OCI-LY1 (cell line): ENCODE measurements at regions not wholly inside any gene's neighbourhood (a gene's known extent, or its start where the extent isn't known, plus 50 kb on each side); places are given as distances from the start of the nearest gene placed in this dataset.
"Not testable (repeated sequence)": the region's sequence is repeated elsewhere in the genome, so short reads cannot be mapped to it uniquely, and the experiment has no call there.

Experiments used
- H2AFZ ChIP-seq: fragments of 200-600 bp; sonication (generic), shearing (Covaris generic); 2 replicates; pipeline ENCODE4 v1.6.0; 2014; ENCODE audit warnings: antibody characterized with exemption, mild to moderate bottlenecking, low read length
- H3F3A ChIP-seq: fragments of 200-600 bp; sonication (generic), shearing (Covaris generic); 2 replicates; pipeline ENCODE4 v1.6.0; 2014; ENCODE audit warnings: mild to moderate bottlenecking, antibody characterized with exemption, low read length, moderate library complexity; ENCODE audit not compliant: insufficient read depth
- H3K27ac ChIP-seq: fragments of 200-600 bp; sonication (generic); 2 replicates; pipeline ENCODE4 v1.5.1; 2014; ENCODE audit warnings: low read length, mixed run types, mild to moderate bottlenecking, low read depth; ENCODE audit not compliant: poor library complexity, severe bottlenecking
- H3K27me3 ChIP-seq: fragments of 200-600 bp; sonication (generic); 2 replicates; pipeline ENCODE4 v1.6.0; 2014; ENCODE audit warnings: antibody characterized with exemption, mild to moderate bottlenecking, low read length, moderate library complexity; ENCODE audit not compliant: insufficient read depth
- H3K36me3 ChIP-seq: fragments of 200-600 bp; sonication (generic); 2 replicates; pipeline ENCODE4 v1.6.1; 2014; ENCODE audit warnings: mild to moderate bottlenecking, antibody characterized with exemption, low read length, moderate library complexity, mixed read lengths; ENCODE audit not compliant: insufficient read depth
- H3K4me1 ChIP-seq: fragments of 200-600 bp; sonication (generic); 2 replicates; pipeline ENCODE4 v1.5.1; 2014; ENCODE audit warnings: mild to moderate bottlenecking, low read length, moderate library complexity; ENCODE audit not compliant: insufficient read depth, severe bottlenecking
- H3K4me2 ChIP-seq: fragments of 200-600 bp; sonication (generic), shearing (Covaris generic); 2 replicates; pipeline ENCODE4 v1.6.1; 2014; ENCODE audit warnings: low read length
- H3K4me3 ChIP-seq: fragments of 200-600 bp; sonication (generic); 2 replicates; pipeline ENCODE4 v1.5.1; 2014; ENCODE audit warnings: low read length, low read depth, mild to moderate bottlenecking, mixed read lengths; ENCODE audit not compliant: poor library complexity, severe bottlenecking
- H3K79me2 ChIP-seq: fragments of 200-600 bp; shearing (Covaris generic); 2 replicates; pipeline ENCODE4 v1.6.1; 2016; ENCODE audit warnings: mixed run types, low read length, mixed read lengths; ENCODE audit not compliant: insufficient read depth
- H3K9ac ChIP-seq: fragments of 200-600 bp; sonication (generic), shearing (Covaris generic); 2 replicates; pipeline ENCODE4 v1.6.1; 2014; ENCODE audit warnings: mild to moderate bottlenecking, low read length, mixed read lengths
- H3K9me2 ChIP-seq: fragments of 200-600 bp; sonication (generic), shearing (Covaris generic); 2 replicates; pipeline ENCODE4 v1.6.1; 2014; ENCODE audit warnings: low read depth, mild to moderate bottlenecking, low read length, mixed read lengths
- H3K9me3 ChIP-seq: fragments of 200-600 bp; shearing (Covaris generic); 2 replicates; pipeline ENCODE4 v1.6.1; 2014; ENCODE audit warnings: low read length, mixed read lengths
- H4K20me1 ChIP-seq: fragments of 200-600 bp; sonication (generic), shearing (Covaris generic); 2 replicates; pipeline ENCODE4 v1.6.0; 2016; ENCODE audit warnings: mild to moderate bottlenecking, low read length; ENCODE audit not compliant: insufficient read depth
- CTCF ChIP-seq: fragments of 200-600 bp; sonication (generic), shearing (Covaris generic); IDR thresholded peaks from 2 replicates; pipeline ENCODE4 v1.5.1; 2017; ENCODE audit warnings: mild to moderate bottlenecking, antibody characterized with exemption, low read length, moderate library complexity, mixed read lengths
- EZH2 ChIP-seq: fragments of 200-600 bp; sonication (generic), shearing (Covaris generic); IDR thresholded peaks from 2 replicates; pipeline ENCODE4 v1.8.0; 2017; ENCODE audit warnings: borderline replicate concordance, mixed run types, mild to moderate bottlenecking, antibody characterized with exemption, low read length, moderate library complexity, mixed read lengths

GRCh38 chr5:62190173-62190572 is 115.8 kb upstream of the KIF2A start:
- no peaks in the 10 kb centered on the region for H4K20me1 ChIP-seq
- H3K79me2 ChIP-seq, result no peaks in the 10 kb centered on the region
- no peak overlapping the region for H3K27ac ChIP-seq
- H3K36me3 ChIP-seq, result no peaks in the 10 kb centered on the region
- no peak overlapping the region for H3K4me2 ChIP-seq
- H3F3A ChIP-seq, result no peaks in the 10 kb centered on the region
- H3K9ac ChIP-seq, result no peak overlapping the region
- TF ChIP-seq EZH2 (no peak), CTCF (no peak)
- no peak overlapping the region for H3K4me3 ChIP-seq
- H3K4me1 ChIP-seq, result no peaks in the 10 kb centered on the region
- H3K27me3 ChIP-seq, result no peaks in the 10 kb centered on the region
- peaks cover 6% of the 10 kb centered on the region; the same call in 1 of the 2 replicates for H3K9me3 ChIP-seq
- H3K9me2 ChIP-seq, result no peaks in the 10 kb centered on the region
- no peak overlapping the region for H2AFZ ChIP-seq

- H4K20me1 ChIP-seq, result no peaks in the 10 kb centered on the region
- TF ChIP-seq EZH2, result no peak
- TF ChIP-seq CTCF, result no peak
- H3K79me2 ChIP-seq, result no peaks in the 10 kb centered on the region
Measured at GRCh38 chr5:62190931-62191330, 115.1 kb upstream of the KIF2A start.

GRCh38 chr5:62192958-62193357 is 113.0 kb upstream of the KIF2A start:
- Histone ChIP-seq H3K9ac (no peak overlapping the region), H3K9me2 (no peaks in the 10 kb centered on the region), H3K36me3 (no peaks in the 10 kb centered on the region), H3F3A (no peaks in the 10 kb centered on the region), H3K4me3 (no peak overlapping the region), H3K9me3 (peaks cover 6% of the 10 kb centered on the region; the same call in 1 of the 2 replicates), H3K4me1 (no peaks in the 10 kb centered on the region), H2AFZ (no peak overlapping the region), H3K27me3 (no peaks in the 10 kb centered on the region), H3K79me2 (no peaks in the 10 kb centered on the region), H4K20me1 (no peaks in the 10 kb centered on the region), H3K4me2 (no peak overlapping the region), H3K27ac (no peak overlapping the region)
- TF ChIP-seq EZH2, result no peak
- no peak for TF ChIP-seq CTCF

More at GRCh38 chr5:62190931-62191330, 115.1 kb upstream of the KIF2A start:
- Histone ChIP-seq H3K4me2 (no peak overlapping the region), H3K27me3 (no peaks in the 10 kb centered on the region), H3K9ac (no peak overlapping the region), H3K9me3 (peaks cover 6% of the 10 kb centered on the region; the same call in 1 of the 2 replicates), H3K36me3 (no peaks in the 10 kb centered on the region), H2AFZ (no peak overlapping the region), H3K4me3 (no peak overlapping the region), H3K4me1 (no peaks in the 10 kb centered on the region), H3K27ac (no peak overlapping the region), H3F3A (no peaks in the 10 kb centered on the region), H3K9me2 (no peaks in the 10 kb centered on the region)

GRCh38 chr5:62196532-62196931 is 109.5 kb upstream of the KIF2A start:
- H3K4me1 ChIP-seq, H3K4me2 ChIP-seq, H4K20me1 ChIP-seq, H3F3A ChIP-seq, H2AFZ ChIP-seq, H3K36me3 ChIP-seq, H3K9me3 ChIP-seq, H3K4me3 ChIP-seq, H3K79me2 ChIP-seq, H3K9me2 ChIP-seq, H3K27ac ChIP-seq, H3K27me3 ChIP-seq, H3K9ac ChIP-seq: not testable (repeated sequence)
